NT2/D1 (cell line): ENCODE measurements at regions not wholly inside any gene's neighbourhood (a gene's known extent, or its start where the extent isn't known, plus 50 kb on each side); places are given as distances from the start of the nearest gene placed in this dataset.
"Not testable (repeated sequence)": the region's sequence is repeated elsewhere in the genome, so short reads cannot be mapped to it uniquely, and the experiment has no call there.

Experiments
- SUZ12 ChIP-seq: IDR thresholded peaks from 2 replicates; pipeline ENCODE4 v1.6.1; 2011; ENCODE audit not compliant: insufficient read length, insufficient read depth; ENCODE audit errors: extremely low read depth
- YY1 ChIP-seq: IDR thresholded peaks from 2 replicates; pipeline ENCODE4 v1.6.1; 2011; ENCODE audit not compliant: insufficient read length, insufficient read depth
- ZNF274 ChIP-seq: IDR thresholded peaks from 2 replicates; pipeline ENCODE4 v1.6.1; 2011; ENCODE audit warnings: mild to moderate bottlenecking, low read depth, low read length

DNA sequence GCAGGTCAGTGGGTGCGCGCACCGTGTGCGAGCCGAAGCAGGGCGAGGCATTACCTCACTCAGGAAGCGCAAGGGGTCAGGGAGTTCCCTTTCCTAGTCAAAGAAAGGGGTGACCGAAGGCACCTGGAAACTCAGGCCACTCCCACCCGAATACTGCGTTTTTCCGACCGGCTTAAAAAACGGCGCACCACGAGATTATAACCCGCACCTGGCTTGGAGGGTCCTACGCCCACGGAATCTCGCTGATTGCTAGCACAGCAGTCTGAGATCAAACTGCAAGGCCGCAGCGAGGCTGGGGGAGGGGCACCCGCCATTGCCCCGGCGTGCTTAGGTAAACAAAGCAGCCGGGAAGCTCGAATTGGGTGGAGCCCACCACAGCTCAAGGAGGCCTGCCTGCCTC lies 216.2 kb downstream of the TMEM161B start:
- not testable (repeated sequence) for TF ChIP-seq ZNF274, YY1, SUZ12
